ENCODE measurements at regions not wholly inside any gene's neighbourhood (a gene's known extent, or its start where the extent isn't known, plus 50 kb on each side); places are given as distances from the start of the nearest gene placed in this dataset.

DNA sequence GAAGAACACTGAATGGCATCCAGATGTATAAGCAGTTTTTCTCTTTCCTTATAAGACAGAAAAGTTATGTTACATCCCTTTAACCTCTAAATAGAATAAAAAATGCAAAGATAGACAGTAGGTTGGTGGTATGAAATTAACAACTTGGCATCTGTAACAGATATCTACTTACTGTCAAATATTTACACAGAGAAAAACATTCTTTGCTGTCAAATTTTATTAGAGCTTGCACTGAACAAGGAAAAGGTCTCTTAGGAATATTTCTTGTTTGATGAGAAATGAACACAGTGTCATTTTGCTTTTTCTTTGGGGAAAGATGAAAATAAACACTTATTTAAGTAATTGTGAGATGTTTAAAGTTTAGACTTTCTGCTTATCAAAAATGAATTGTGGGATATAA is 65.6 kb upstream of the PCDH15 start:
- FAIRE-seq (no peak), DNase-seq (ENCODE audit: low spot score) (no peak)

DNA sequence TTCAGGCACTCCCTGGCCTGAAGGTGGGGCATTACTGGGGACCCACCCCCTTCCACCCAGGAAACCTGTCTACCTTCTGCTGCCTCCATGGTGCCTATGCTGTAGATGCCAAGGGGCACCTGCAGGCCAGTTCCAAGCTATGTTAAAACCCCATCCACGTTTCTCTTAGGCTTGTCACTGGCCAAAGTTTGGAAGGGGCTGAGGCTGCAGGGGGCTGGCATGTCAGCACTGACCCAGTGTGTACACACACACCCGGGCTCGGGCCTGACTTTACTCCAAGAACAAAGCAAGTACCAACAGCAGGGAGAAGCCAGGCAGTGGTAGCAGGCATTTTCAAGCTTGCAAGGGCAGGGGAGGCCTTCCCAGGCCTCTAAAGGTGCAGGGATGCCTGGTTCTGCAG is 53.8 kb upstream of the PCDH15 start:
- DNase-seq (ENCODE audit: low spot score): no peak
- no peak for FAIRE-seq

- FAIRE-seq: no peak
- no peak for DNase-seq (ENCODE audit: low spot score)
Measured at GRCh38 chr10:54854389-54854788, 53.4 kb upstream of the PCDH15 start.

GRCh38 chr10:54853883-54854282 is 52.9 kb upstream of the PCDH15 start:
- no peak for DNase-seq (ENCODE audit: low spot score)
- FAIRE-seq: peak; percentile 77

Measured in urothelium cell line (cell line).